Suprapubic skin (tissue), 4 donors: ENCODE measurements at regions not wholly inside any gene's neighbourhood (a gene's known extent, or its start where the extent isn't known, plus 50 kb on each side); places are given as distances from the start of the nearest gene placed in this dataset.

Experiments used
- DNase-seq, 2 donors: peaks; one replicate each; pipeline ENCODE4 v3.0.0-alpha.2; 2019; ENCODE audit warnings: low spot score in 2 of 2
- H3K27ac ChIP-seq: fragments of 200-600 bp; sonication (generic); one replicate; pipeline ENCODE4 v1.5.1; 2019
- H3K27me3 ChIP-seq: fragments of 200-600 bp; sonication (generic); one replicate; pipeline ENCODE4 v1.5.1; 2019
- H3K36me3 ChIP-seq: fragments of 200-600 bp; sonication (generic); one replicate; pipeline ENCODE4 v1.5.1; 2019
- H3K4me1 ChIP-seq: fragments of 200-600 bp; sonication (generic); one replicate; pipeline ENCODE4 v1.5.1; 2019
- H3K4me3 ChIP-seq: fragments of 200-600 bp; sonication (generic); one replicate; pipeline ENCODE4 v1.5.1; 2019; ENCODE audit warnings: mild to moderate bottlenecking
- H3K9me3 ChIP-seq: fragments of 200-600 bp; sonication (generic); one replicate; pipeline ENCODE4 v1.5.1; 2019
- CTCF ChIP-seq, 2 donors: fragments of 200-600 bp in 1 of 2; fragments of 450-650 bp in 1 of 2; sonication (generic) in 1 of 2; IDR thresholded peaks; one replicate each; pipeline ENCODE4 v1.5.1; 2016 to 2019; ENCODE audit warnings: antibody characterized with exemption in 2 of 2, mild to moderate bottlenecking in 1 of 2, moderate library complexity in 1 of 2
- EP300 ChIP-seq: sonication (generic); formaldehyde crosslinking; IDR thresholded peaks from one replicate; pipeline ENCODE4 v1.6.1; 2017; ENCODE audit warnings: antibody characterized with exemption
- POLR2A ChIP-seq, 2 donors: fragments of 450-650 bp; IDR thresholded peaks; one replicate each; pipeline ENCODE4 v1.6.1; 2017; ENCODE audit warnings: antibody characterized with exemption in 2 of 2, mild to moderate bottlenecking in 2 of 2, moderate library complexity in 2 of 2
- POLR2AphosphoS5 ChIP-seq, 3 donors: sonication (generic); formaldehyde crosslinking; IDR thresholded peaks; one replicate each; pipeline ENCODE4 v1.6.1; 2017; ENCODE audit warnings: antibody characterized with exemption in 3 of 3
- WGBS: methylation state at CpG from one replicate; pipeline ENCODE4 v1.1.5; 2018; 5-methylcytosine and 5-hydroxymethylcytosine counted together

- Histone ChIP-seq H3K4me1 (no peaks in the 10 kb centered on the region), H3K9me3 (no peaks in the 10 kb centered on the region), H3K36me3 (no peaks in the 10 kb centered on the region), H3K27me3 (no peaks in the 10 kb centered on the region), H3K4me3 (no peak overlapping the region), H3K27ac (no peak overlapping the region)
- peak in 1 of 2 donors; percentile 32 for DNase-seq
- 79% methylated on average over 9 of the region's 12 CpGs for WGBS
- no peak for TF ChIP-seq POLR2A (IDR thresholded peaks at IDR 0.05)
- no peak for TF ChIP-seq CTCF (IDR thresholded peaks at IDR 0.05)
- TF ChIP-seq POLR2AphosphoS5 (IDR thresholded peaks at IDR 0.05) = no peak
- no peak for TF ChIP-seq EP300
Observed at GRCh38 chr11:70575396-70576060, 177.2 kb downstream of the CTTN start.

GRCh38 chr11:70577258-70577603, 178.9 kb downstream of the CTTN start:
- Histone ChIP-seq H3K27me3 (no peaks in the 10 kb centered on the region), H3K4me1 (no peaks in the 10 kb centered on the region), H3K36me3 (no peaks in the 10 kb centered on the region), H3K4me3 (no peak overlapping the region), H3K9me3 (no peaks in the 10 kb centered on the region), H3K27ac (no peak overlapping the region)
- no peak for DNase-seq
- WGBS = 83% methylated on average over 3 of the region's 7 CpGs
- TF ChIP-seq CTCF (IDR thresholded peaks at IDR 0.05) = no peak
- no peak for TF ChIP-seq POLR2A (IDR thresholded peaks at IDR 0.05)
- no peak for TF ChIP-seq POLR2AphosphoS5 (IDR thresholded peaks at IDR 0.05)

- 100% methylated on average over 4 of the region's 14 CpGs for WGBS
- TF ChIP-seq EP300 = no peak
- Histone ChIP-seq H3K36me3 (no peaks in the 10 kb centered on the region), H3K9me3 (no peaks in the 10 kb centered on the region), H3K27me3 (no peaks in the 10 kb centered on the region), H3K27ac (no peak overlapping the region), H3K4me1 (no peaks in the 10 kb centered on the region), H3K4me3 (no peak overlapping the region)
- DNase-seq = no peak
Observed at GRCh38 chr11:70577948-70578347, 179.6 kb downstream of the CTTN start.

GRCh38 chr11:70578371-70578770, 180.0 kb downstream of the CTTN start:
- no peak for TF ChIP-seq CTCF (IDR thresholded peaks at IDR 0.05)
- no peak for TF ChIP-seq POLR2A (IDR thresholded peaks at IDR 0.05)
- TF ChIP-seq POLR2AphosphoS5 (IDR thresholded peaks at IDR 0.05) = no peak
- no peak for TF ChIP-seq EP300
- no peak overlapping the region for H3K27ac ChIP-seq
- WGBS = 86% methylated on average over 11 of the region's 14 CpGs
- no peaks in the 10 kb centered on the region for H3K27me3 ChIP-seq
- H3K36me3 ChIP-seq = no peaks in the 10 kb centered on the region
- H3K9me3 ChIP-seq = no peaks in the 10 kb centered on the region
- H3K4me3 ChIP-seq = no peak overlapping the region
- no peaks in the 10 kb centered on the region for H3K4me1 ChIP-seq
- DNase-seq = peak in 1 of 2 donors; percentile 43

- Histone ChIP-seq H3K4me1 (no peaks in the 10 kb centered on the region), H3K9me3 (no peaks in the 10 kb centered on the region), H3K27me3 (no peaks in the 10 kb centered on the region), H3K27ac (no peak overlapping the region), H3K4me3 (no peak overlapping the region), H3K36me3 (no peaks in the 10 kb centered on the region)
- TF ChIP-seq CTCF (IDR thresholded peaks at IDR 0.05) = no peak
- no peak for TF ChIP-seq EP300
- TF ChIP-seq POLR2A (IDR thresholded peaks at IDR 0.05) = no peak
- no peak for TF ChIP-seq POLR2AphosphoS5 (IDR thresholded peaks at IDR 0.05)
- WGBS = 97% methylated on average over 8 of the region's 9 CpGs
- DNase-seq = peak in 1 of 2 donors; percentile 26
Observed at GRCh38 chr11:70578831-70579230, 180.5 kb downstream of the CTTN start.
